ENCODE measurements at regions not wholly inside any gene's neighbourhood (a gene's known extent, or its start where the extent isn't known, plus 50 kb on each side); places are given as distances from the start of the nearest gene placed in this dataset.

GRCh38 chr21:17976139-17976538, 157.0 kb upstream of the C21orf91 start:
- ATAC-seq (ENCODE audit: low FRiP score) = no peak
- TF ChIP-seq, protein P1, sequence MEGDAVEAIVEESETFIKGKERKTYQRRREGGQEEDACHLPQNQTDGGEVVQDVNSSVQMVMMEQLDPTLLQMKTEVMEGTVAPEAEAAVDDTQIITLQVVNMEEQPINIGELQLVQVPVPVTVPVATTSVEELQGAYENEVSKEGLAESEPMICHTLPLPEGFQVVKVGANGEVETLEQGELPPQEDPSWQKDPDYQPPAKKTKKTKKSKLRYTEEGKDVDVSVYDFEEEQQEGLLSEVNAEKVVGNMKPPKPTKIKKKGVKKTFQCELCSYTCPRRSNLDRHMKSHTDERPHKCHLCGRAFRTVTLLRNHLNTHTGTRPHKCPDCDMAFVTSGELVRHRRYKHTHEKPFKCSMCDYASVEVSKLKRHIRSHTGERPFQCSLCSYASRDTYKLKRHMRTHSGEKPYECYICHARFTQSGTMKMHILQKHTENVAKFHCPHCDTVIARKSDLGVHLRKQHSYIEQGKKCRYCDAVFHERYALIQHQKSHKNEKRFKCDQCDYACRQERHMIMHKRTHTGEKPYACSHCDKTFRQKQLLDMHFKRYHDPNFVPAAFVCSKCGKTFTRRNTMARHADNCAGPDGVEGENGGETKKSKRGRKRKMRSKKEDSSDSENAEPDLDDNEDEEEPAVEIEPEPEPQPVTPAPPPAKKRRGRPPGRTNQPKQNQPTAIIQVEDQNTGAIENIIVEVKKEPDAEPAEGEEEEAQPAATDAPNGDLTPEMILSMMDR (IDR thresholded peaks at IDR 0.05) = no peak
- DNase-seq (ENCODE audit: low spot score) = no peak

DNA sequence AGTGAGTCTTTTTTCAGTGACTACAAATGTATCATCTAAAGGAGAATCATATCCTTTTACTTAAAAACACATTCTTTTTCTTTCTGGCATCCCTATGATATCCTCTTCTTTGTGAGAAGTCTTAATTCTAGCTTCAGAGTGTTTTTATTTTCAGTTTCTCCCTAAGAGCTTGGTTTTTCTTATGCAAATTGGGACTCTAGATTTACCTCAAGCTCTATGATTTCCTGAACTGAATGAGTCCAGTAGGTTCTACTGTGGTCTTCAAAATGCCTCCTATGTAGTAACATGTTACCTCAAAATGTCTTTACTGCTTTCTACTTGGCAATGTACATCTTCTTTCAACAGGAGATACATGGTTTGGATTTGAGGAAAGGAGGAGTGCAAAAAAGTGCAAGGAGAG, 148.2 kb upstream of the C21orf91 start:
- TF ChIP-seq, protein P1 (IDR thresholded peaks at IDR 0.05) = no peak
- no peak for ATAC-seq (ENCODE audit: low FRiP score)
- no peak for DNase-seq (ENCODE audit: low spot score)

DNA sequence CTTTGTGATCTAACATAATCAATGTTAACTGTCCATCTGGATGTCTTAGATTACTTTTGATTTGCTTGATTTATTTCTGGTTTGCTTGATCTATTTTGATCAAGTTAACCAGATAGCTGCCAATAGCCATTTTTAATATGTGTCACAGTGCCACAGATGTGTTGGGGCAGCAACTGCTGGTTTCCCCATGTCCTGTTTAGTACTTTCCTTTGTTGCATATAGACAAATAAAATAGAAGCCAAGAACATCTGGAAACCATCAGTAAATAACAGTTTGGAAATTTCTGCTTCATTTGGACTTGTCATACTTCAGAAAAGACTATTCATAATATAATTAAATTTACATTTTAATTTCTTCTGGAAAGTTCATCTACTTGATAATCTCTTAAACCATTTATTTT, 145.6 kb upstream of the C21orf91 start:
- DNase-seq (ENCODE audit: low spot score) (no peak), ATAC-seq (ENCODE audit: low FRiP score) (no peak)
- TF ChIP-seq, protein P1 (IDR thresholded peaks at IDR 0.05) = no peak

DNA sequence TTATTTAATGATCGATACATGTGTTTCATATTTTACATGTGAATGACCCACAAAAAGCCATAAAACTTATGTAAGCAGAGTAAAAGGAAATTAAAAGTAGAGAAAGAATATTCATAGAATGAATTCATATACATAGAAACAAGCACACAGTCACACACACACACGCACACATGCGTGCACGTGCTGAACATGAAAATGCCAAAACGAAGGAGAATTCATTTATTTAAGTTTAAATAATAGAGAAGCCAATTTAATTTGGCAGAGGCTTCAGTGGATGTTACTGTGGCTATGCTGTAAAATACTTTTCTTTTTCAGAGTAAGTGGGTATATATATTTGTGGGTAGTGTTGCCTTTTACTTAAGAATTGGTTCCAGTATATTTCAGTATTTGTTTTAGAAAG, 145.0 kb upstream of the C21orf91 start:
- DNase-seq (ENCODE audit: low spot score) (no peak), ATAC-seq (ENCODE audit: low FRiP score) (no peak)
- TF ChIP-seq, protein P1 (IDR thresholded peaks at IDR 0.05) = no peak

DNA sequence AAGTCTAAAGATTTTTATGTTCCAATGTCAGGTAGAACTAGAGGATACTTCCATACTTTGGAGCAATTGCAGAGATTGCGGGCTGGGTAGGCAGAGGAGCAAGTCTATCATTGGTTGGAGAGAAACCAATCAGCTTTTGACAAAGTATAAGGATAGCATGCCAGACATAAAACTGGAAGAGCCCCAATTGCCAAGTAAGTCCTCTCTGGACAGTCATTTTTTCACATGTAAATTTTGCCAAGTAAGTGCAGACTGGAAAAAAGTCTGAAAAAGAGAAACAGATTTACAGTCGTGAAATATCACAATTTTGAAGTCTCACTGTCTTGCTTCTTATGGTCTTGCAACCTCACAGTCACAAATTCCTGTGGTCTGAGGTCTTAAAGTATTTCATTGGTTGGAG, 131.4 kb upstream of the C21orf91 start:
- DNase-seq (ENCODE audit: low spot score) (no peak), ATAC-seq (ENCODE audit: low FRiP score) (no peak)
- TF ChIP-seq, protein P1 (IDR thresholded peaks at IDR 0.05) = no peak

- ATAC-seq (ENCODE audit: low FRiP score) (no peak), DNase-seq (ENCODE audit: low spot score) (no peak)
- TF ChIP-seq, protein P1 (IDR thresholded peaks at IDR 0.05) = no peak
Measured at GRCh38 chr21:17949421-17949820, 130.3 kb upstream of the C21orf91 start.

DNA sequence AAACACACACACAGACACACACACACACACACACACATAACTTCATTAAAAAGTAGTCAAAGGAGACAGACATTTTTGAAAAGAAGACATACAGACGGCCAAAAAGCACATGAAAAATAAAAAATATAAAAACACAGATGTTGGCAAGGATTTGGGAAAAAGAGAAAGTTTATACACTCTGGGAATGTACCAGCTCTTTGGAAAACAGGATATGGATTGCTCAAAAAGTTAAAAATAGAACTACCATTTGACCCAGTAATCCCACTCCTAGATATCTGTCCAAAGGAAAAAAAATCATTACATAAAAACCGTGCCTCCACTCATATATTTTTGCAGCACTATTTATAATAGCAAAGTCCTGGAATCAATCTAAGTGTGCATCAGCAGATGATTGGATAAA, 128.4 kb upstream of the C21orf91 start:
- no peak for DNase-seq (ENCODE audit: low spot score)
- TF ChIP-seq, protein P1 (IDR thresholded peaks at IDR 0.05) = no peak
- ATAC-seq (ENCODE audit: low FRiP score) = no peak
